ENCODE measurements at regions not wholly inside any gene's neighbourhood (a gene's known extent, or its start where the extent isn't known, plus 50 kb on each side); places are given as distances from the start of the nearest gene placed in this dataset.

DNA sequence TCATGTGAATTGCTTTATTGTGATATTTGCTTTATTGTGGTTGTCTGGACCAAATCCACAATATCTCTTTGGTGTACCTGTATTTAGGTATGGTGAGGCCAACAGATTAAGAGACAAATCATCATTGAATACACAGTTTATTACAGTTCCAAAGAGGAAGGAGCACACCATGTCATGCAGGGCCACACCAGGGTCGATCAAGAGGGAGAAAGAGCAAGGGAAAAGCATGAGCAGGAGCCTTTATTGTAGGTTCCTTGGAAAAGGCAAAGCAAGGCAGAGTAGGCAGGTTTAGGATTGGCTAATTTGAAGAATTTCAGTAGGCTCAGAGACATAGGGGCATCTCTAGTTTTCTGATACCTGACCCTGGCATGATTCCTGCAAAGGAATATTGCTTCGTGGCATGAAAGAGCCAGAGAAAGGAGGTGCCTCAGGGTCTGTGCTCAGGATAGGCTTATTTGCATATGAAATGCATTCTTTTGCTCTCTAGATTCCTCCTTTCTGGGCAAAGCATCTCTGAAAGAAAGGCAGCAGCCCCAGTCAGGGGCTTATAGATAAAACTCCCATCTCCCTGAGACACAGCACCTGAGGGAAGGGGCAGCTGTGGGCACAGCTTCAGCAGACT is 214.2 kb upstream of the ERBB4 start:
- no peaks in the 10 kb centered on the region for H3K4me1 ChIP-seq
- no peak overlapping the region for H3K4me3 ChIP-seq
- TF ChIP-seq, protein P1, sequence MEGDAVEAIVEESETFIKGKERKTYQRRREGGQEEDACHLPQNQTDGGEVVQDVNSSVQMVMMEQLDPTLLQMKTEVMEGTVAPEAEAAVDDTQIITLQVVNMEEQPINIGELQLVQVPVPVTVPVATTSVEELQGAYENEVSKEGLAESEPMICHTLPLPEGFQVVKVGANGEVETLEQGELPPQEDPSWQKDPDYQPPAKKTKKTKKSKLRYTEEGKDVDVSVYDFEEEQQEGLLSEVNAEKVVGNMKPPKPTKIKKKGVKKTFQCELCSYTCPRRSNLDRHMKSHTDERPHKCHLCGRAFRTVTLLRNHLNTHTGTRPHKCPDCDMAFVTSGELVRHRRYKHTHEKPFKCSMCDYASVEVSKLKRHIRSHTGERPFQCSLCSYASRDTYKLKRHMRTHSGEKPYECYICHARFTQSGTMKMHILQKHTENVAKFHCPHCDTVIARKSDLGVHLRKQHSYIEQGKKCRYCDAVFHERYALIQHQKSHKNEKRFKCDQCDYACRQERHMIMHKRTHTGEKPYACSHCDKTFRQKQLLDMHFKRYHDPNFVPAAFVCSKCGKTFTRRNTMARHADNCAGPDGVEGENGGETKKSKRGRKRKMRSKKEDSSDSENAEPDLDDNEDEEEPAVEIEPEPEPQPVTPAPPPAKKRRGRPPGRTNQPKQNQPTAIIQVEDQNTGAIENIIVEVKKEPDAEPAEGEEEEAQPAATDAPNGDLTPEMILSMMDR (IDR thresholded peaks at IDR 0.05), result no peak
- TF ChIP-seq POLR2A (IDR thresholded peaks at IDR 0.05), result no peak
- H3K9me3 ChIP-seq, result peaks cover 0 to 33% (median 6%) of the 10 kb centered on the region in 12 donors
- H3K27ac ChIP-seq, result no peak overlapping the region
- ATAC-seq (no peak), DNase-seq (no peak)
- WGBS, 4 donors, result 44 to 61% (median 50%) methylated on average over 2 of the region's 2 CpGs
- no peaks in the 10 kb centered on the region for H3K36me3 ChIP-seq
- H3K27me3 ChIP-seq, result no peaks in the 10 kb centered on the region
- intact Hi-C loops (cut with DNase I), result no loop called here

DNA sequence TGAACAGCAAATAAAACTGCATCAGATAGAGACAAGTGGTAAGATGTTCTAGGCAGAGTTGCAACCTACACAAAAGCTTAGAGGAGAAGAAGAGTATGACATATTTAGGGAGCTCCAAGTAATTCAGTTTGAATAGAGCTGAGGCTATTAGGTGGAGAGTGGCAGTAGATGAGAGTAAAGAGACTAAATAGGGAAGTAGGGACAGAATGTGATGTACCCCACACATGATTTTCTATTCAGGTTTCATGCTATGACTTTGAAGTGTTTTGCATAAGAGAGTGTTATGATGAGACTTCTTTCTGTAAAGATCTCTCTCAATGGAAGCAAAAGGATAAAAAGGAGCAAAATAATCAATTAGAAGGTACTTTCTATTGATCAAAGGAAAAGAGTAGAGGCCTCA is 206.8 kb upstream of the ERBB4 start:
- no peaks in the 10 kb centered on the region for H3K27me3 ChIP-seq
- no peak overlapping the region for H3K27ac ChIP-seq
- DNase-seq (no peak), ATAC-seq (no peak)
- no peak overlapping the region for H3K4me3 ChIP-seq
- H3K4me1 ChIP-seq, result no peaks in the 10 kb centered on the region
- H3K36me3 ChIP-seq, result no peaks in the 10 kb centered on the region
- no peak for TF ChIP-seq POLR2A (IDR thresholded peaks at IDR 0.05)
- TF ChIP-seq, protein P1 (IDR thresholded peaks at IDR 0.05), result no peak
- H3K9me3 ChIP-seq, result no peaks in the 10 kb centered on the region
- intact Hi-C loops (cut with DNase I), result no loop called here

DNA sequence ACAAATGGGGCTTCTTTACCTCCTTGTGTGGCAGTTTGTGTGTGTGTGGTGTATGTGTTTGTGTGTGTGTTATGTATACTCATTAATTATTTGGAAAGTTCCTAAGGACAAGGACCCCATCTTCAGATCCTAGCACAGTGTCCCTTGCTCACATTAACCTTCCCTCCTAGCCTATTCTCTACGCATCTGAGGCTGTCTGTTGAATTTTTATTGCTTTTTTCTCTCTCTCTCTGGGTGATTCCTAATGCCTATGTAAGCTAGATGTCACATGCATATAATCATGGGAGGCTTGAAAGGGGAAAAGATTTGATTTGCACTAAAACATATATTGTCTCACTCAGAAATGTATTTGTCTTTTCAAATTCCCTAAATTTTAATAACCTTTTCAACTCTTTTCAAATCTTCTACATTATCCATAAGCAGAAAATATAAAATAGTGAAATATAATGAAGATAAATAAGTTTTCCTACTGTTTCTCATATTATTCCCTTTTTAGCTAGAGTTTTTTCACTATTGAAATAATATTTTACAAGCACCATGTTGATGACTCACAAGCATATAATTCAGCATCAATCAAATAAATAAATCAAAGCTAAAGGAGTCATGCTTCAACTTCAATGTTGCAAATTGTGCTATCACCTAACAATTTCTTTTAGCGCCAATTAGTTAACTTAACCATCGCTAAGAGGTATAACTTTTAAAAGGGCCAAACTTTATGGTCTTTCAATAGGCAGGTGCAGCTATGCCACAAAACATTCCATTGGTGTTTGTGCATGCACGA is 199.0 kb upstream of the ERBB4 start:
- Histone ChIP-seq H3K9me3 (no peaks in the 10 kb centered on the region), H3K27me3 (no peaks in the 10 kb centered on the region), H3K4me1 (no peaks in the 10 kb centered on the region), H3K36me3 (no peaks in the 10 kb centered on the region), H3K27ac (no peak overlapping the region), H3K4me3 (no peak overlapping the region)
- TF ChIP-seq, protein P1 (IDR thresholded peaks at IDR 0.05), result no peak
- no peak for TF ChIP-seq POLR2A (IDR thresholded peaks at IDR 0.05)
- no peak for ATAC-seq
- WGBS, 4 donors, result 77 to 85% (median 81%) methylated on average over 4 of the region's 4 CpGs
- no peak for DNase-seq
- intact Hi-C loops (cut with DNase I), result no loop called here

DNA sequence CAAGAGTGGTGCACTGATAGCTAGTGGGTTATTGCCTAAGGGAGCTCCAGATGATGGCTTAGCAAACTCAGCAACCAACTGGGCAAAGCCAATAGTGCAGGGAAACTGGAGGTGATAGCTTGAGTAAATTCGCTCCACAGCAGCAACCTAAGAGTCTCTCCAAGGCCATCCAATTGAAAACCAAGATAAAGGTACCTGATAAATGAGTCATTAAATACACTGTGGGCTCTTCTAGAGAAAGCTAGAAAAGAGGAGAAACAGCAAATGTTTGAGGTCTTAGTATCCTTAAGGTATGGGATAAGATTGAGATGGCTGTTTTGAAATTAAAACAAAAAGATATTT is 197.8 kb upstream of the ERBB4 start:
- DNase-seq, result no peak
- no peak for ATAC-seq
- intact Hi-C loops (cut with DNase I), result no loop called here
- H3K27ac ChIP-seq, result no peak overlapping the region
- H3K36me3 ChIP-seq, result no peaks in the 10 kb centered on the region
- 76 to 85% (median 83%) methylated on average over 1 of the region's 1 CpG for WGBS, 4 donors
- H3K27me3 ChIP-seq, result no peaks in the 10 kb centered on the region
- no peaks in the 10 kb centered on the region for H3K4me1 ChIP-seq
- H3K4me3 ChIP-seq, result no peak overlapping the region
- TF ChIP-seq, protein P1 (IDR thresholded peaks at IDR 0.05), result no peak
- TF ChIP-seq POLR2A (IDR thresholded peaks at IDR 0.05), result no peak
- no peaks in the 10 kb centered on the region for H3K9me3 ChIP-seq
